ENCODE measurements at regions not wholly inside any gene's neighbourhood (a gene's known extent, or its start where the extent isn't known, plus 50 kb on each side); places are given as distances from the start of the nearest gene placed in this dataset.

DNA sequence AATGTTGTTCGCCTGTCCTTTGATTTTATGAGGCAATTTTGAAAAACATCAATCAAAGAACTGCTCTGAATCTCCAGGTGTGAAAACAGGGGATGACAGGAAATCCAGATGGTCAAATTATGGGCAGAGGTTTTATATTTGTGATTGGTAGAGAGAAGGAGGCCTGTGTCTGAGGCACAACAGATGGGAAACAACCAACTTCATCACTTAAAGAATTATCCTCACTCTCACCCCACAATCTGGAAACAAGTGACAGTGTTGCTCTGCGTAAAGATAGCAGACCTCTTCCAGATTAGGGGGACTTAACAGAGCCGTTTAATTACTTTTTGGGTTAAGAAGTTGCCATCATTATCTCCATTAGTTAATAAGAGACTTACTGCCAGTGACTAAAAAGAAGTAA is 64.1 kb upstream of the EGLN3 start:
- H3K9me3 Mint-ChIP-seq (ENCODE audit: low read depth): peaks cover 4% of the 10 kb centered on the region
- no peak overlapping the region for H3K27ac Mint-ChIP-seq
- peaks cover 12% of the 10 kb centered on the region for H3K27me3 Mint-ChIP-seq
- H3K36me3 Mint-ChIP-seq (ENCODE audit: insufficient read depth): no peaks in the 10 kb centered on the region
- H3K4me3 Mint-ChIP-seq (ENCODE audit: low read depth): no peak overlapping the region
- no peaks in the 10 kb centered on the region for H3K4me1 Mint-ChIP-seq (ENCODE audit: low read depth)
- TF ChIP-seq, protein P1, sequence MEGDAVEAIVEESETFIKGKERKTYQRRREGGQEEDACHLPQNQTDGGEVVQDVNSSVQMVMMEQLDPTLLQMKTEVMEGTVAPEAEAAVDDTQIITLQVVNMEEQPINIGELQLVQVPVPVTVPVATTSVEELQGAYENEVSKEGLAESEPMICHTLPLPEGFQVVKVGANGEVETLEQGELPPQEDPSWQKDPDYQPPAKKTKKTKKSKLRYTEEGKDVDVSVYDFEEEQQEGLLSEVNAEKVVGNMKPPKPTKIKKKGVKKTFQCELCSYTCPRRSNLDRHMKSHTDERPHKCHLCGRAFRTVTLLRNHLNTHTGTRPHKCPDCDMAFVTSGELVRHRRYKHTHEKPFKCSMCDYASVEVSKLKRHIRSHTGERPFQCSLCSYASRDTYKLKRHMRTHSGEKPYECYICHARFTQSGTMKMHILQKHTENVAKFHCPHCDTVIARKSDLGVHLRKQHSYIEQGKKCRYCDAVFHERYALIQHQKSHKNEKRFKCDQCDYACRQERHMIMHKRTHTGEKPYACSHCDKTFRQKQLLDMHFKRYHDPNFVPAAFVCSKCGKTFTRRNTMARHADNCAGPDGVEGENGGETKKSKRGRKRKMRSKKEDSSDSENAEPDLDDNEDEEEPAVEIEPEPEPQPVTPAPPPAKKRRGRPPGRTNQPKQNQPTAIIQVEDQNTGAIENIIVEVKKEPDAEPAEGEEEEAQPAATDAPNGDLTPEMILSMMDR (IDR thresholded peaks at IDR 0.05; ENCODE audit: unreplicated experiment): no peak
- DNase-seq (ENCODE audit: low spot score, unreplicated experiment): no peak

DNA sequence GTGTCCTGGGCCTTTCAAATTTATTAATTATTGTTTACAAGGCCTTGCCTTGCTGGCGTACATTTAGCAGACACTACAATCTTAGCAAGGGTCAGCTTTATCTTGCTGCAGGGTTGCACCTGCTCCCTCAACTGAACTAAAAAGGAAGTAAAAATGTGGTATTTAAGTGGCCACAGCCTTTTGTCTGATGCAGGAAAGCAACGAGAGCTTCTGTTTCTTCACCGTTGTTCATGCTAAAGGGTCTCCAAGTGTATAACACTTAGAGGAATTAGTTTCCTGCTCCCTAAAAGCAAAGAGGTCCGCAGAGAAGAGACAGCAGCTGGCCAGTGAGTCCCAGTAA is 62.8 kb upstream of the EGLN3 start:
- Mint-ChIP-seq H3K9me3 (ENCODE audit: low read depth) (peaks cover 6% of the 10 kb centered on the region), H3K4me1 (ENCODE audit: low read depth) (no peaks in the 10 kb centered on the region), H3K36me3 (ENCODE audit: insufficient read depth) (no peaks in the 10 kb centered on the region), H3K27ac (no peak overlapping the region), H3K4me3 (ENCODE audit: low read depth) (no peak overlapping the region), H3K27me3 (peaks cover 4% of the 10 kb centered on the region)
- DNase-seq (ENCODE audit: low spot score, unreplicated experiment): no peak
- TF ChIP-seq, protein P1 (IDR thresholded peaks at IDR 0.05; ENCODE audit: unreplicated experiment): no peak

DNA sequence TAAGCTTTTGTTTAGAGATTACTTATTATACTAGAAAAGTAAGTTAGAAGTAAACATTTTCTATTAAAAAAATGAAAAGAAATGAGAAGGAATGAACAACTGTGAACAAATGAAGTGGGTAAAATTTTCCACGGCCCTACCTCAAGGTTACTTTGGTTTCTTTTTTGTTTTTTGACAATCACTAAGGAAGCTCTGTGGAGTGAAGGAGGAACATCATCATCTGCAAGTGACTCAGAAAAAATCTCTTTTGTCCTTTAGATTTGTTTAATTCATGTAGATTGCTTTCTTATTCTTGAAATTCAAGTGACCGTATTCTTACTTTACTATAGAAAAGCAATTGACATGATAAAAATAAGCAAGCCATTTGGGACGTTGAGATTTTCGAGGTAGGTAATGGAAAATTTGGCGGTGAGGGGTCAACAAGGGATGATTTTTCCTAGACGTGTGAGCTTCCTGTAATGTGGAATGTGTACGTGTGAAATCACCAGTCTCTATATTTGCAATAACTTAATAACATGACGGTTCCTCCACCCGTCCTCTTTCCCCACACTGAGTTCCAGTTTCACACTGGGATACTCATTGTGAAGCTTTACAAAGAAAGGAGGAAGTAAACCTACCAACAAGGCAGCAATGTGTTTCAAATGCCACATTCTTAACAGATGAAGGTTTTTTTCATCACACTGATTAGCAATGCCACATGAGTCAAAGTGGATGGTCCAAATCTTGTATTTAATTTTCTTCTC is 62.3 kb upstream of the EGLN3 start:
- Mint-ChIP-seq H3K36me3 (ENCODE audit: insufficient read depth) (no peaks in the 10 kb centered on the region), H3K9me3 (ENCODE audit: low read depth) (peaks cover 6% of the 10 kb centered on the region), H3K4me1 (ENCODE audit: low read depth) (no peaks in the 10 kb centered on the region), H3K27me3 (no peaks in the 10 kb centered on the region), H3K27ac (no peak overlapping the region), H3K4me3 (ENCODE audit: low read depth) (no peak overlapping the region)
- DNase-seq (ENCODE audit: low spot score, unreplicated experiment): no peak
- TF ChIP-seq, protein P1 (IDR thresholded peaks at IDR 0.05; ENCODE audit: unreplicated experiment): no peak

DNA sequence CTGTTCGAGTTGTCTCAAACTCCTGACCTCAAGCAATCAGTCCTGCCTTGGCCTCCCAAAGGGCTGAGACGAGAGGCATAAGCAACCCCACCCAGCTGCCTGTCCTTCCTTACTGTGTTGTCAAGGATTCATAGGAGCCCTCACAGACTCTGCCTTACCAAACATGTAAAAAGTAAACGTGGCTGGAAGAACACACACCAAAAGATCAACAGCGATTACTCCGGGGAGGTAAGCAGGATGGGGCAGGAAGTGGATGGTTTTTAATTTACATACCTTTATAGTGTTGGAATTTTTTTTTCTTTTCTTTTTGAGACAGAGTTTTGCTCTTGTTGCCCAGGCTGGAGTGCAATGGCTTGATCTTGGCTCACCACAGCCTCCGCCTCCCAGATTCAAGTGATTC is 61.5 kb upstream of the EGLN3 start:
- Mint-ChIP-seq H3K4me3 (ENCODE audit: low read depth) (no peak overlapping the region), H3K27ac (no peak overlapping the region), H3K36me3 (ENCODE audit: insufficient read depth) (no peaks in the 10 kb centered on the region), H3K4me1 (ENCODE audit: low read depth) (no peaks in the 10 kb centered on the region), H3K27me3 (no peaks in the 10 kb centered on the region), H3K9me3 (ENCODE audit: low read depth) (peaks cover 6% of the 10 kb centered on the region)
- TF ChIP-seq, protein P1 (IDR thresholded peaks at IDR 0.05; ENCODE audit: unreplicated experiment): no peak
- DNase-seq (ENCODE audit: low spot score, unreplicated experiment): no peak

DNA sequence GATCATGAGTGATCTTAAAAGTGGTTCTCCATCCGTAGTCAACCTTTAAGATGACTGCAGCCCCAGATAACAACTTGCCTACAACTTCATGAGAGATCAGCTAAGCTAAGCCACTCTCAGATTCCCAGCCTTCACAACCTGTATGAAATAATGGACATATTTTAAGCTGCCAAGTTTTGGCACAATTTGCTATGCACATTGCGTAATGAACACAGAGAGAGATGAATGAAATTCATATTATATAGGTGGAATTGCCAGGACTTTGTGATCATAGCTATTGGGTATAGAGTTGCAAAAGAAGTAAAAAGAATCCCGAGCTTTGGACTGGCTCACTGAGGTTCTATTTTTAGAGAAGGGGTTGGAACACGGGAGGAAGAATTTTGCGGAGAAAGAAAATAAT is 59.1 kb upstream of the EGLN3 start:
- no peaks in the 10 kb centered on the region for H3K36me3 Mint-ChIP-seq (ENCODE audit: insufficient read depth)
- no peak overlapping the region for H3K27ac Mint-ChIP-seq
- DNase-seq (ENCODE audit: low spot score, unreplicated experiment): no peak
- H3K4me1 Mint-ChIP-seq (ENCODE audit: low read depth): peaks cover 2% of the 10 kb centered on the region
- H3K9me3 Mint-ChIP-seq (ENCODE audit: low read depth): peaks cover 6% of the 10 kb centered on the region
- TF ChIP-seq, protein P1 (IDR thresholded peaks at IDR 0.05; ENCODE audit: unreplicated experiment): no peak
- H3K4me3 Mint-ChIP-seq (ENCODE audit: low read depth): no peak overlapping the region
- H3K27me3 Mint-ChIP-seq: no peaks in the 10 kb centered on the region
